COLO668 (cell line): ENCODE measurements at regions not wholly inside any gene's neighbourhood (a gene's known extent, or its start where the extent isn't known, plus 50 kb on each side); places are given as distances from the start of the nearest gene placed in this dataset.

Source experiments
- DNase-seq: peaks from one replicate; lab custom pipeline; 2025; ENCODE audit not compliant: unreplicated experiment; lab: John Stamatoyannopoulos, UW

- peak; percentile 15 for DNase-seq
Measured at GRCh38 chr12:130254461-130255276, 83.0 kb upstream of the PIWIL1 start.

GRCh38 chr12:130258863-130259262 lies 78.8 kb upstream of the PIWIL1 start:
- DNase-seq = no peak

DNA sequence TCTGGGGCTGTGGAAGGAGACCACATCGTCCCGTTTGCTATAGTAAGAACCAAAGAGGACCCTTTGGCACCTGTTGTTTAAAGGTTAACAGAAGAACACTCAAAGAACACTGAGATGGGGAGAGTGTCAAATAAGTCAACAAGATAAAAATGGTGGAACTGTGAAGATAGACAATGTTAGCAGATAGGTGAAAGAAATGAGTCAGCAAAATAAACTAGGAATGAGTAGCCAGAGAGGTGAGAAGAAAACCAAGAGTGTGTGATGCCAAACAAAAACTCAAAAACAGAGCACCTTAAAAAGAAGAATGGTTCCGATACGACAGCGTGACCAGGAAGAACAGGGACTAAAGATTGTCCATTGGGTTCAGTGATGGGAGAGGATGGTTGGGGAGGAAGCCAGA lies 74.7 kb upstream of the PIWIL1 start:
- DNase-seq = no peak

DNA sequence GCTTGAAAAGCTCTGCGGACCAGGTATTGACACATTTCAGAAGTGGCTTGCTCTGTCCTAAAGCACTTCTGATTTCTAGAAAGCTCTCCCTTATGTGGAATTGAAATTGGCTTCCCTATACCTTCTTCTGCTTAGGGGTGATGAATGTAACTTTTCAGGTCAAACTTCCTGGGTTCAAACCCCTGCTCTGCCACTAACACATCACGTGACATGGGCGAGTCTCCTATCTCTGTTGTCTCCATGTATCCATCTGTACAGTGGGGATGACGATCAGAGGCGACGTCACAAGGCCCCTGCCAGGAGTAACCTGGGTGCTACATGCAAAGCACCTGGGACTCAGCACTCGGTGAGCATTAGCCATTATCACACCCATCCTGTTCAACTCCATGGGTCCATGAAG lies 73.7 kb upstream of the PIWIL1 start:
- DNase-seq = no peak

DNA sequence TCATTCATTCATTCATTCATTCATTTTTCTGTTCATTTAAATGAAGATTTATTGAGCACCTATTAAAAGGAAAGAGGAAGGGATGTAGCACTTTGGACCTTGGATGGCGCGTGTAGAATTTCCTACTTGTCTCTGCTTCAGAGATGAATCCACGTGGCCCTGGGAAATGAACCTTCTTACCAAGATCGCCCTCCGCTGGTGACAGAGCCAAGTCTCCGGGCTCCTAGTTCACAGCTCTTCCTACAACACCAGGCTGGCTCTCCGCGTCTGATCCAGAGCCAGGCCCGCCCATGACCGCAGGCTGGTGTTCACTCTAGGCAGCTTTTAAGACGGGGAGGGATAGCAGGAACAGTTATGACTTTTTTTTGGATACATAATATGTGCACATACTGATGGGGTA lies 70.9 kb upstream of the PIWIL1 start:
- DNase-seq = peak; percentile 41

- no peak for DNase-seq
Measured at GRCh38 chr12:130280231-130280630, 57.5 kb upstream of the PIWIL1 start.

DNA sequence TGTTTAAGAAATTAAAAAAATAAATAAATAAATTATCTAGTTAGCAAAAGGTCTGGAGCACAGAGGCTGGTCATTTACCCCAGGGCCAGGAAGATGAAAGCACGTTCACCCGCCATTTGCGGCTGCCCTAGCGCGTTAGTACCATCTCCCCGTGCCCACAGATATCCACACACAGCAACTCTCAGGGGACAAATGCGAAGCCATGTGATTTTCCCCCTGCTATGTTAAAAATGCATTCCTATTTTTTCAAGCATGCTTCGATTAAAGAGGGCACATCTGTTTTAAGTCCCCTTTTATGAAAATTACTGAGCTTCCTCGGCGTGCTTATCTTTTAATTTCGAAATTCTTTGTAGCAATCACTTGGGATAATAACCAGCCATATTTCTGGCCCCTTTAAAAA lies 56.9 kb upstream of the PIWIL1 start:
- no peak for DNase-seq

GRCh38 chr12:130281153-130281799 lies 56.4 kb upstream of the PIWIL1 start:
- peak; percentile 41 for DNase-seq

- no peak for DNase-seq
Measured at GRCh38 chr12:130286041-130286440, 51.6 kb upstream of the PIWIL1 start.

GRCh38 chr12:130286741-130287440 lies 50.8 kb upstream of the PIWIL1 start:
- DNase-seq = no peak
